GM18873 (cell line): ENCODE measurements at regions not wholly inside any gene's neighbourhood (a gene's known extent, or its start where the extent isn't known, plus 50 kb on each side); places are given as distances from the start of the nearest gene placed in this dataset.

ENCODE experiments used
- ATAC-seq: cut with Tn5 transposase; IDR thresholded peaks from one replicate; pipeline ENCODE4 v1.9.1; 2021; ENCODE audit warnings: mild to moderate bottlenecking, moderate library complexity, moderate number of reproducible peaks; ENCODE audit not compliant: unreplicated experiment, low FRiP score

GRCh38 chr9:14522627-14523379 is 170.4 kb downstream of the ZDHHC21 start:
- ATAC-seq = no peak

- ATAC-seq = no peak
Measured at GRCh38 chr9:14520341-14520740, 172.9 kb downstream of the ZDHHC21 start.

- no peak for ATAC-seq
Measured at GRCh38 chr9:14517154-14517906, 175.9 kb downstream of the ZDHHC21 start.

GRCh38 chr9:14516656-14517055 is 176.6 kb downstream of the ZDHHC21 start:
- no peak for ATAC-seq

DNA sequence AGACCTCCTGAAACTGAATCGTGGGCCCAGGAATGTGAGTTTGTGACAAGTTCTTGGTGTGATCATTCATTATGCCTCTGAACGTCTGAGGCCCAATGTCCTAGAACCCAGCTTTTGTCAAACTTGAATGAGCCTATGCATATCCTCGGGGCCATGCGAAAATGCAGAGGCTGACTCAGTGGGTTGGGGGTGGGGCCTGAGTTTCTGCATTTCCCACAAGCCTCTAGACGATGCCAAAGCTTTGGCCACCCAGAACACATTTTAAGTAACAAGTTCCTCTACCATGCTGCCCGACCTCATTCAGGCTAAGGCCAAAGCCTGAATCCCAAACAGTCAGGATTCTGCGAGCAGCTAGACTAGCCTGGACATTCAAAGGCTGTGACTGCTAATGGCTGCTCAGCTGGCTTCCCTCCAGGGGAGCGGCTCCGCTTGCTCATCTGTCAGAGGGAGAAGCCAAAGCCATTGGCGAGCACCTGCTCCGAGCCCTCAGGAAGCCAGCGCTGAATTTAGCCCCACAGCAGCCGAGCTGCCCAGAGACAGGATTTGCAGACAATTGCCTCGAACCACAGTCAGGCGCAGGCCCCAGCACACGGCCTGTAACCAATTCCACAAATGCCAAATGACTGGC is 177.5 kb downstream of the ZDHHC21 start:
- ATAC-seq = no peak

- ATAC-seq = no peak
Measured at GRCh38 chr9:14515049-14515448, 178.2 kb downstream of the ZDHHC21 start.

DNA sequence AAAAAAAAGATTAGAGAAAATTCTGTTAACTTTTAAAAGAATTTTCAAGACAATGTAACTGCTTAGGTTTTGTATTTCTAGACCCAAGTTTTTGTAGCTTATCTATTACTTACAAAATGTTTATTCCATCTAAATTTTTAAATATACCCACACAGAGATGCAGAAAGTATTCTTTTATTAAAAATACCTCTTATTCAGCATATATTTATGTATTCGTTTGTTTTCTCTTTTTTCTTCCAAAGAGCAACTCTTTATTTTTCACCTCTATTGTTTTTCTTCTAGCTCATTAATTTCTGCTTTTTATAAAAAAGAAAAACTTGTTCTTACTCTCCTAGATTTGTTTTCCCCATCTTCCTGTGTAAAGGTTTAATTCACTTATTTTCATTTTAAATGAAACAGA is 180.3 kb downstream of the ZDHHC21 start:
- no peak for ATAC-seq

DNA sequence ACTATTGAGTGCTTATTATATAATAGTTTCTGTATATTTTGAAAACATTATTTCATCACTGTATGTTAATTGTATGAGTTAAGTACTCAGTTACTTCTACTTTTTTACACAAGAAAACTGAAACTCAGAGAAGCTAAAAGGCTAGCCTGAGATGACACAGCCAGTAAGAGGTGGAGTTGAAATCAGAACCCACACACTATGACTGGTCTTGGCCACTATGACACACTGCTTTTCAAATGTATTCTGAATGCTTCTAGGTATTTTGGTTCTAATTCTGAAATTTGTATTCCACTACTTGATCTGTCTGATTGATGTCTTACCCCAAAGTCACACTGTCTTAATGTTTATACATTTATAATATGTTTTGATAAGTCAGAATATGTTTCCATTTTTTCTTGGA is 181.8 kb downstream of the ZDHHC21 start:
- no peak for ATAC-seq

DNA sequence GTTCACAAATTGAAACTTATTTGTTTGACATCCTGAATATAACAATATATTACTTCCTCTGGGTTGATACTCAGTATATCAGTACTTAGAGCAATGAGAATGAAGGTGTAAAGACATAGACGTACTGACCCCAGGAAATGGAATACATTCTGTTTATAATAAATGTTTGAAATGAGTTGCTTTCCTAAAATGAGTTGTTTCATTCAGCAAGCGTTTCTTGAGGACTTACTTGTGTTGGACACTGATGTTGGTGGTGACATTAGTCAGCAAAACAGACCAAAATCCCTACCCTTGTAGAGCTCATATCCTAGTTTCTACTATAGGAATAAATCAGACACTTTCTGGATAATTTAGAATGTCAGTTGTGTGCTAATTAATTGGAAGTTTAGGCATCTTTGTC is 184.3 kb downstream of the ZDHHC21 start:
- ATAC-seq = no peak

DNA sequence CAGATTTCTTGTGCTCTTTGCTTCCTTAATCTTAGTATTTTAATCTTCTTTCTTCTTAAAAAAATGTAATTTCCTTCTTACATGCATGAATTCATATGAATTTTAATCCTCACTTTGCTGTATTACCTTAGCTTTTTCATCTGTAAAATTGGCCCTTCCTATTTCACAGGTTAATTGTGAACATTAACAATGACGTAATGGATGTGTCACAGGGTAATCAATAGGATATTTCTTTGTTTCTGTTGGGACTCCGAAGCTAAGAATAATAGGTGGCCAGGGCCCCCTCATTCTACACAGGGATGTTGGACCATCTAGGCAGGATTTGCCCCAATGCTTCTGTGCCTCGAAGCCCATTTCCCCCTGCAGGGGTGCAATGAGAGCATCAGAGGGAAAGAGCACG is 187.4 kb upstream of the NFIB start:
- no peak for ATAC-seq

DNA sequence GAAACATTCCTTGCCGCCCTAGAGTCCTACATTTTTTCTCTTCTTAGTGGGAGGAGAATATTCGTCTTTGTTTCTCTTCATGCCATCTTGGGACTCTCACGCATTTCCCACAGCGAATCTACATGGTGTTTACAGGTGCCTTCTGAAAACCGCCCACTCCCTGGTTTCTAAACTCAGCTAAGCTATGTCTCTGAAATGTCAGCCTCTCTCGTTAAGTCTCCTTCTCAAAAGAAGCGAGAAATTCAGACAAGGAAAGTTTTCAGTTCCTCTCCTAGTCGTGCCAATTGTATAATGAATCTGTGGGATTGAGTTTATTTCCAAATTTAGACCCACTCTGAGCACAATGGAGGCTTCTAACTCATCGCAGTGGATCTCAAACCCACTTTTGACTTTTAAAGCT is 186.8 kb upstream of the NFIB start:
- ATAC-seq = no peak

DNA sequence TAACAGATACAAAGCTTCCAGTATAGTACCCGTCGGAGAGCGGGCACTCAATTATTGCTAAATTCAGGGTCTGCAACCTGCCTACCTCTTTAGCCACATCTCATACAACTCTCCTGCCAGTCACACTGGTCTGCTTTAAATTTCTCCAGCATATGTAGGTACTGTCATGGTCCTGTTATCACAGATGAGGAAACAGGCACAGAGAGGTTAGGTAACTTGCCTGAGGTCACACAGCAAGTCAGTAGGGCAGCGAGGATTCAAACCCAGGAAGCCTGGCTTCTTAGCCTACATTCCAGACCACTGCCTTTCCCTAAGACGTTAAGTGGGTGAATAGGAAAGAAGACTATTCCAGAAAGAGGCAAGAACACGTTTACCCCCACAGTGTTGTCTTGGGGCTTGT is 186.0 kb upstream of the NFIB start:
- no peak for ATAC-seq

DNA sequence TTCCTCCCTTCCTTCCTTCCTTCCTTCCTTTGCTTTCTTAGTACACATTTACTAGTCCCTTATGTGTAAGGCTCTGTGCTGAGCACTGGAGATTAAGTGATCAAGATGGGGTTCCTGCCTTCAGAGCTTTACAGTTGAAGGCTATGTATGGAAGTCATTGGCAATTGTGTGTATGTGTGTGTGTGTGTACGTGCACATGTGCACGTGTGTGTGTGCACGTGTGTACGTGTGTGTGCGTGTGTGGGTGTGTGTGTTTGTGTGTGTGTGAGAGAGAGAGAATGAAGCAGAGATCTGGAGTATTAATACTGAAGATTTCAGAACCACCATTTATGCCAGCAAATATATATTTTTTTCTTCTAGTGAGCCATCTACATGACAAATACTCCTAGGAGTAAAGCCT is 184.9 kb upstream of the NFIB start:
- ATAC-seq = no peak

- no peak for ATAC-seq
Measured at GRCh38 chr9:14497476-14497875, 183.5 kb upstream of the NFIB start.

DNA sequence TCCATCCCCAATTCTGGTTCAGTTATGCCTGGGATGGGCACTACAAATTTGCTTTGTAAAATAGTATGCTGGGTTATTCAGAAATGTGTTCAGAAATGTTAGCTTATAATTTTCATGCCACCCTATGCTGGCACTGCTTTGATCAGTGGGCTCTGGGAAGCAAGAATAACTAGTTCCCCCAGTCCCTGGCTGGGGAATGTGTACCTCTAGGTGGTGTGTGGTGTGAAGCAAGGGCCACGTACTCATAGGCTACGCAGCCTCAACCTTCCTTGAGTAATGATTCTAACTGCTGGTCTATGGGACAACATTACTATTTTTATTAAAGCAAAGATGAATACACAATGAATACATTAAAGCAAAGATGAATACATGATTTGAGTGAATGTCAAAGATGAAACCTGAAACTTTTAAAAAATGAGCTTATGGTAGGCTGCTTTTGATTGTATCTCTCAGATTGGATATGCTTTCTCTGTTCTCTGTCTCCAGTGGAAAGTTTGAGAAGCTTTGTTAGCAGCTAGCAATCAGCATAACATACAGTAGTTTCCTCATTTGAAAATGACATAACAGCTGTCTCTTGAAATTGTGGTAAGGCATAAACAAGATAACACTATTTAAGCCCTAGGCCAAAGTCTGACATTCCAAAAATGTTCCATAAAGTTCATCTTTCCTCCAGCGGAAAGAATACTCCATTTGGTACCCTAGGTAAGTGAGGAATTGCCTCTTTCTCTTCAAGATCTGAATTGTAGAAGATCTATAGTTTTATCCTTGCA is 174.7 kb upstream of the NFIB start:
- no peak for ATAC-seq

- ATAC-seq = no peak
Measured at GRCh38 chr9:14487547-14488185, 173.7 kb upstream of the NFIB start.

GRCh38 chr9:14485366-14485765 is 171.4 kb upstream of the NFIB start:
- no peak for ATAC-seq

DNA sequence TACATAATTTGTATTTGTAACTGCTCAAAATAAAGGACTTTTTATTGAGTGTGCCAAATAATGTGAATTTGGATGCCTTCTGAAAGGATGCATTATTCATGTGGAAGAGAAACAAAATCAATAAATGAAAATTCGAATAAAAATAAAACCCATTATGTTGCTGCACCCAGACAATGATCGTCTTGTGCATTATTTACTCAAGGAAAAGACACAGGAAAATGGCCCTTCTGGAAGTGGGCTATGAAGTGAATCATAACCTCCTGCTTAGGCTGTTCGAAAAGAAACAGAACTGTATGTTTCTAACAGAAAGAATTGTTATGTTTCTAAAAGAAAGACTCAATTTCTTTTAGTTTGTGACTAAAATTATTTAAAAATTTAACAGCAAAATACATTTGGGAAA is 168.9 kb upstream of the NFIB start:
- ATAC-seq = no peak

- ATAC-seq = no peak
Measured at GRCh38 chr9:14480526-14480925, 166.6 kb upstream of the NFIB start.

- no peak for ATAC-seq
Measured at GRCh38 chr9:14479163-14479560, 165.2 kb upstream of the NFIB start.
